HuH-7.5 (cell line): ENCODE measurements at regions not wholly inside any gene's neighbourhood (a gene's known extent, or its start where the extent isn't known, plus 50 kb on each side); places are given as distances from the start of the nearest gene placed in this dataset.

Source experiments
- DNase-seq: peaks from one replicate; pipeline ENCODE4 v3.0.0; 2011; ENCODE audit warnings: low spot score

GRCh38 chr11:42179216-42179615, 719.8 kb upstream of the LRRC4C start:
- no peak for DNase-seq

DNA sequence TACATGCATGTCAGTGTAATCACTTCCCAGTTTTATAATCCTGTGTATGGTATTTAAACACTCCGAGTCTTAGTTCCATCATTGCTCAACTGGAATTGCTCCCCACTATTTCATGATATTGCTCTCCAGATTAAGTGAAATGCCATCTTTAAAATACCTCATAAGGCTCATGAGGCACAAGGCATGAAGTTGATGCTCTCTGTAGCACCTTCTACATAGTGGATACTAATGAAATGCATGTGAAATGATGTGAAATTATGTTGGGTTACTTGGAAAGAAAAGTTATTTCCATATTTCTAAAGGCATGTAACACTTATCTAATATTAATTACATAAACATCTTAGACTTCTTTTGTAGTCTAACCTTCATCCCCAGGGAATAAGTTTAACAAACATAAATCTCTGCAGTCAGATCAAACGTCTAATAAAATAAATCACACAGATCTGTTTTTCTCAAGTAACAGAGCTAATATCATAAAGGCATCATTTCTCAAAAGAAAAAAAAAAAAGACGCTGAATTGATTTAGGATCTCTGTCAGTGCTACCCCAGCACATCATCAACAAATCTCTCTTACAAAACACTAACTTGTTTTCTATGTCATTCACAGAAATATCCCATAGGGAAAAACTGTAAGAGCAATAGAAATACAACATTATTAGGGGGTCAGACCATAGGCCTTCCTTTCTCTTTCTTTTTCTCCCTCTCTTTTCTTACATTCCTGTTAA, 736.0 kb upstream of the LRRC4C start:
- no peak for DNase-seq

GRCh38 chr11:42200311-42200710, 740.9 kb upstream of the LRRC4C start:
- DNase-seq, result no peak

DNA sequence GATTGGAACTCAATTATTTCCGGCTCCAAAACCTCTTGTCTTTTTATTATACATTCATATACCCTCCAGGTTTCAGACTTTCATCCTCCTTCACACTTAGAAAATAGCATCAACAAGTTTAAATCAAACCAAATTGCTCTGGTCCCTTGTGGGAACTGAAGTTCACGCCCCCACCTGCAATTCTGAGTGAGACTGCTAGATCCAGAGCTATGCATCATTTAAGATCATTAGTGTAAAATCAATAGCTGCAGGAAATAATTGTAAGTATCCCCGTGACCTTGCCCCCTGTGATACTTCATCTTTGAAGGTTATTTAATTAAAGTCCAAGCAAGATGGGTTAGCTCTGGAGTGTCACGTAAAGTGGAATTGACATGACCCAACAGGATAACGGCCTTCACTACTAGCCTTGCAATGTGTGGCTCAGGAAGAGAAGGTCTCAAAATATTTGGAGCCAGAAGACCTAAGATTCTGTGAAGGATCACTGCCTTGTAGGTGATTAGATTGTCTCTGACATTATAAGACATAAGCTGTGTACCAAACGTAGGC, 742.2 kb upstream of the LRRC4C start:
- DNase-seq, result no peak

DNA sequence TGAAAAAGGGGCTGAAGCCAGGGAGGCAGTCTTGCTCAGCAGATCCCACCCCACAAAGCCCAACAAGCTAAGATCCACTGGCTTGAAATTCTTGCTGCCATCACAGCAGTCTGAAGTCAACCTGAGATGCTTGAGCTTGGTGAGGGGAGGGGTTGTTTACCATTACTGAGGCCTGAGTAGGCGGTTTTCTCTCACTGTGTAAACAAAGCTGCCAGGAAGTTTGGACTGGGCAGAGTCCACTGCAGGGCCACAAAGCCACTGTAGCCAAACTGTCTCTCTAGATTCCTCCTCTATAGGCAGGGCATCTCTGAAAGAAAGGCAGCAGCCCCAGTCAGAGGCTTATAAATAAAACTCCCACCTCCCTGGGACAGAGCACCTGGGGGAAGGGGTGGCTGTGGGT, 746.1 kb upstream of the LRRC4C start:
- no peak for DNase-seq

- DNase-seq, result no peak
Observed at GRCh38 chr11:42225664-42226063, 766.2 kb upstream of the LRRC4C start.

DNA sequence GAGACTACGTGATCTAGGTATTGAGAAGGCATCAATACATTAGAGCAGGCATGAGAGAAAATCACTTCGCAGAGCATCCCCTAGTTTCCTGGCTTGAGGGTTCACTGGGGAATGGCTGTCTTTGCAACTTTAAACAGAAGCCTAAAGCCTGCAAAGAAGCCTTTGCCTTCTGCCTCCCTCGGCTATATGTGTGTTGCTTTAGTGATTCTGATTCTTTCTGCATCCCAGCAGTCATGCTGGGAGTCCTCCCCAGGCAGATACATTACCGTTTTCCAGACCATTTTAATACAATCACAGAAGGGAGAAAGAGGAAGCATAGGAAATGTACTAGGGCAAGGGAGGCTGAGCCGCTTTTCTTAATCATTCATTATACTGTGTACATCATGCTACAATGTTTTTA, 773.2 kb upstream of the LRRC4C start:
- DNase-seq, result no peak

GRCh38 chr11:42234451-42234951, 775.0 kb upstream of the LRRC4C start:
- DNase-seq, result no peak

DNA sequence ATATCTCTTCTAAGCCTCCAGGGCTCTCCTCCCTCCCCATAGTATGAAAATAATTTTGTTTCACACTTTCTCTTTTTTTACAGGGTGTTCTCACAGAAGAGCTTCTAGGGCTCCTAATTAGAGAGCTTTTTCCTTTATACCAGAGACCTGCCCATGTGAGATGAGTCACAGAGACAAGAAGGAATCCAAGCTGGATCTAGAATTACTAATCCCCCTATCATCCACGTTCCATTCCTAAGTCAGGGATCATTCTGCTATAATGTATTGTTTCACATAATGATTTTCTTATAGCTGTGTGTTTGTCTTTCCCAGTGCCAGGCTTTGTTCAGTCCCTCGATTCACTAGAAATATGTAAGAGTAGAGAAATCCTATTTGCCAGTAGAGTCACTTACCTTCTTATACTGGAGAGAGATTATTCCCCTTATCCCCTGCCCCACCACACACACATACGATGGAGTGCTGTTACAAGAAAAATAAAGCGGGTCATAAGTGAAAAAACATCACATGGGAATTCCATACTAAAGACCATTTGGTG, 778.3 kb upstream of the LRRC4C start:
- DNase-seq, result no peak

GRCh38 chr11:42239188-42239587, 779.7 kb upstream of the LRRC4C start:
- DNase-seq, result no peak

- no peak for DNase-seq
Observed at GRCh38 chr11:42243385-42243784, 783.9 kb upstream of the LRRC4C start.

- no peak for DNase-seq
Observed at GRCh38 chr11:42244376-42244775, 784.9 kb upstream of the LRRC4C start.

GRCh38 chr11:42249401-42249800, 789.9 kb upstream of the LRRC4C start:
- DNase-seq, result no peak

- no peak for DNase-seq
Observed at GRCh38 chr11:42249956-42250355, 790.5 kb upstream of the LRRC4C start.

DNA sequence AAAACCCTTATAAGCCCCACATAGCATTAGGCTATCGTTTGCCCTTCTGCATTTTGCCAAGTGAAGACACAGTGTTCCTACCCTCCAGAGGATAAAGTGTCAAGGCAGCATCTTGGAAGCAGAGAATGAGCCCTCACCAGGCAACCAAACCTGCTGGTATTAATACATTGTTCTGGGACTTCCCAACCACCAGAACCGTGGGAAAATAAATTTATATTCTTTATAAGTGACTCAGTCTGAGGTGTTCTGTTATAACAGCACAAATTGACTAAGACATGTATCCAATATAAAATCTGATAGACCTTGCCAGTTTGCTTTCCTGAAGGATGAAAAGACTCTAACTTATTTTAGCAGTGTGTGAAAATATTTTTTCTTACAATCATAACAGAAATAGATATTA, 792.5 kb upstream of the LRRC4C start:
- no peak for DNase-seq

GRCh38 chr11:42253156-42253555, 793.7 kb upstream of the LRRC4C start:
- DNase-seq, result no peak

GRCh38 chr11:42255906-42256305, 796.5 kb upstream of the LRRC4C start:
- DNase-seq, result no peak

DNA sequence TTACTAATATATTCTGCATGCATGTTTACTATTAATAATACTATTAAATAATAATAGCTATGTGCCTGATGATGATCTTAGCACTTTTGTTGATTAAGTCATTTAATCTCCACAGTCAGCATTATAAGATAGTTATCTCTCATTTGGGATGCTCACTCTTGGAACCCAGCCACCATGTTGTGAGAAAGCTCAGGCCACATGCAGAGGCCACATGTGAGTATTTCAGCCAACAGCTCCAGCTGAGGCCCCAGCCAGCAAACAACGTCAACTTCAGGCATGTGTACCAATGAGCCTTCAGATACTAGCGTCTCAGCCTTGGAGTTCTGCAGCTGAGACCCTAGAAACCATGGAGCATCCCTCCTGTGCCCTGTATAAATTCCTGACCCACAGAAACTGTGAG, 798.1 kb upstream of the LRRC4C start:
- no peak for DNase-seq

- DNase-seq, result no peak
Observed at GRCh38 chr11:42265072-42265471, 805.6 kb upstream of the LRRC4C start.

GRCh38 chr11:42271306-42271705, 811.9 kb upstream of the LRRC4C start:
- DNase-seq, result no peak

DNA sequence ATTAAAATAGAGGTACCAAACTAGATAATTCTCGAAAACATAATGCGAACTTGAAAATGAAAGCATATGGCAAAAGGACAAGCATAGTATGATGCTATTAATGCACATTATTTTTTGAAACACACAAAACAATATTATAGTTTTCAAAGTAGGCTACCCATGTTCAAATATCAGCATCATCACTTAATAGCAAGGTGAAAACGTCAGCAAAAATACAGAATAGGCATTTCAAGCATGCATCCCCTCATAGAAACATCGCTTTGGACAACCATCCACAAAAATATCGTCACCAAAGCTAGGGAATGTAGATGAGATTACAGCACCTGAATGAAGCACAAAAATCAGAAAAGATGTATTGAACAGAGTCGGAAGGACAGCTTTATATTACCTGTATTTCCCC, 814.5 kb upstream of the LRRC4C start:
- DNase-seq, result no peak

DNA sequence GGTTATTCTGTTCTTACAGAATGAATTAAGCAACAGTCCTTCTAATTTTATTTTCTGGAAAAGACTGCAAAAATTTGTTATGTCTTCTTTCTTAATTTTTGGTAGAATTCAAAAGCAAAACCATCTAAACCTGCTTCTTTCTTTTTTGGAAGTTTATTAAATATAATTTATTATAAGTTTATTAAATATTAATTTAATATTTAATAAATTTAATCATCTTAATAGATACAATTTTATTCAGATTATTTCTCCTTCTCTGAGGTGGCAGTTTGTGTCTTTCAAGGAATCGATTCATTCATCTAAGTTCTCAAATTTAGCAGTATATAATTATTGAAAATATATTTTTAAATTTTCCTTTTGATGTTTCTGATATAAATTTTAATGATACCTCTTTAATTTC, 837.5 kb upstream of the LRRC4C start:
- DNase-seq, result no peak

GRCh38 chr11:42299780-42300179, 840.3 kb upstream of the LRRC4C start:
- no peak for DNase-seq

- no peak for DNase-seq
Observed at GRCh38 chr11:42301777-42302176, 842.3 kb upstream of the LRRC4C start.
